CD14-positive monocyte (primary cell): ENCODE measurements at regions not wholly inside any gene's neighbourhood (a gene's known extent, or its start where the extent isn't known, plus 50 kb on each side); places are given as distances from the start of the nearest gene placed in this dataset.

ENCODE experiments used
- DNase-seq, 3 donors: peaks; one replicate each; pipeline ENCODE4 v3.0.0-alpha.2; 2011 to 2022
- H2AFZ ChIP-seq: 2 replicates; pipeline ENCODE4 v1.6.0; 2012; ENCODE audit warnings: mild to moderate bottlenecking, low read depth, low read length, inconsistent platforms; ENCODE audit not compliant: insufficient read depth, poor library complexity, severe bottlenecking
- H3K27ac ChIP-seq, 2 donors: 1 replicate in 1 of 2; 2 replicates in 1 of 2; pipeline ENCODE4 v1.5.1; 2012 to 2013; ENCODE audit warnings: low read length in 2 of 2, control low read depth in 1 of 2, inconsistent platforms in 1 of 2, low read depth in 1 of 2, mild to moderate bottlenecking in 1 of 2
- H3K27me3 ChIP-seq, 2 donors: one replicate each; pipeline versions ENCODE4 v1.6.0 to v1.6.1; 2011 to 2013; ENCODE audit warnings: low read length in 2 of 2; ENCODE audit not compliant: control insufficient read depth in 2 of 2, insufficient read depth in 2 of 2
- H3K36me3 ChIP-seq, 2 donors: replicated peaks in 1 of 2; 1 replicate in 1 of 2; 2 replicates in 1 of 2; pipeline versions ENCODE4 v1.5.1 to v1.6.1; 2012 to 2013; ENCODE audit warnings: low read length in 2 of 2, control low read depth in 1 of 2, inconsistent platforms in 1 of 2, mild to moderate bottlenecking in 1 of 2; ENCODE audit not compliant: insufficient read depth in 2 of 2, control insufficient read depth in 1 of 2
- H3K4me1 ChIP-seq, 2 donors: 1 replicate in 1 of 2; 2 replicates in 1 of 2; pipeline versions ENCODE4 v1.5.1 to v1.6.1; 2012 to 2013; ENCODE audit warnings: low read length in 2 of 2, control low read depth in 1 of 2, inconsistent platforms in 1 of 2, mild to moderate bottlenecking in 1 of 2, moderate library complexity in 1 of 2; ENCODE audit not compliant: insufficient read depth in 2 of 2, control insufficient read depth in 1 of 2
- H3K4me2 ChIP-seq: replicated peaks from 2 replicates; pipeline ENCODE3; 2012; ENCODE audit warnings: low read length, moderate library complexity, mild to moderate bottlenecking; ENCODE audit not compliant: poor library complexity, severe bottlenecking; ENCODE audit errors: extremely low read depth
- H3K4me3 ChIP-seq, 3 experiments: fragments of 200-600 bp in 1 of 3; sonication (generic) in 1 of 3; replicated peaks in 1 of 3; 1 replicate in 2 of 3; 2 replicates in 1 of 3; pipeline ENCODE4 v1.5.1; 2011 to 2013; ENCODE audit warnings: low read length in 3 of 3, mild to moderate bottlenecking in 3 of 3, control low read depth in 2 of 3, low read depth in 2 of 3, inconsistent platforms in 1 of 3, moderate library complexity in 1 of 3
- H3K79me2 ChIP-seq: 2 replicates; pipeline ENCODE4 v1.6.0; 2012; ENCODE audit warnings: mild to moderate bottlenecking, control low read depth, inconsistent platforms, low read length, moderate library complexity; ENCODE audit not compliant: insufficient read depth
- H3K9ac ChIP-seq: 2 replicates; pipeline ENCODE4 v1.6.0; 2017; ENCODE audit warnings: low read length, mild to moderate bottlenecking; ENCODE audit not compliant: insufficient read depth, poor library complexity, severe bottlenecking
- H3K9me3 ChIP-seq, 2 donors: replicated peaks in 1 of 2; 1 replicate in 1 of 2; 2 replicates in 1 of 2; pipeline versions ENCODE4 v1.5.1 to v1.6.1; 2012 to 2013; ENCODE audit warnings: low read length in 2 of 2, control low read depth in 1 of 2; ENCODE audit not compliant: control insufficient read depth in 1 of 2, insufficient read depth in 1 of 2
- H4K20me1 ChIP-seq: 2 replicates; pipeline ENCODE4 v1.6.0; 2012; ENCODE audit warnings: mild to moderate bottlenecking, low read length, control low read depth, moderate library complexity; ENCODE audit not compliant: insufficient read depth
- H3K27ac Mint-ChIP-seq, 7 donors: one replicate each; pipeline ENCODE4 v1.8.0; 2020; ENCODE audit warnings: mild to moderate bottlenecking in 7 of 7, mixed read lengths in 7 of 7, moderate library complexity in 6 of 7, inconsistent platforms in 2 of 7
- H3K27me3 Mint-ChIP-seq, 3 donors: one replicate each; pipeline ENCODE4 v1.8.0; 2021 to 2022; ENCODE audit warnings: low read depth in 3 of 3, mild to moderate bottlenecking in 3 of 3, mixed read lengths in 3 of 3, moderate library complexity in 3 of 3, inconsistent platforms in 1 of 3
- H3K36me3 Mint-ChIP-seq, 2 donors: one replicate each; pipeline ENCODE4 v1.8.0; 2020; ENCODE audit warnings: mixed read lengths in 2 of 2, inconsistent platforms in 1 of 2, mild to moderate bottlenecking in 1 of 2
- H3K4me1 Mint-ChIP-seq: one replicate; pipeline ENCODE4 v1.8.0; 2020; ENCODE audit warnings: mild to moderate bottlenecking, mixed read lengths
- H3K4me3 Mint-ChIP-seq, 2 donors: one replicate each; pipeline ENCODE4 v1.8.0; 2020; ENCODE audit warnings: mild to moderate bottlenecking in 2 of 2, mixed read lengths in 2 of 2, moderate library complexity in 1 of 2
- H3K9me3 Mint-ChIP-seq, 7 donors: one replicate each; pipeline ENCODE4 v1.8.0; 2020 to 2022; ENCODE audit warnings: mixed read lengths in 7 of 7, mild to moderate bottlenecking in 6 of 7, moderate library complexity in 6 of 7, inconsistent platforms in 2 of 7
- WGBS: methylation state at CpG from one replicate; pipeline ENCODE4 v1.1.5; 2013; ENCODE audit warnings: missing lambda C conversion rate; ENCODE audit not compliant: insufficient coverage; 5-methylcytosine and 5-hydroxymethylcytosine counted together
- intact Hi-C, 2 donors: fragments of 100-400 bp; cut with micrococcal nuclease; formaldehyde crosslinking; loops; one replicate each; pipeline versions ENCODE4 v1.15.0 to v1.15.1; 2023
- TF ChIP-seq, protein P1 (sequence below): fragments of 200-600 bp; IDR thresholded peaks from one replicate; pipeline ENCODE4 v1.8.0; 2022; ENCODE audit warnings: antibody characterized with exemption, mild to moderate bottlenecking

DNA sequence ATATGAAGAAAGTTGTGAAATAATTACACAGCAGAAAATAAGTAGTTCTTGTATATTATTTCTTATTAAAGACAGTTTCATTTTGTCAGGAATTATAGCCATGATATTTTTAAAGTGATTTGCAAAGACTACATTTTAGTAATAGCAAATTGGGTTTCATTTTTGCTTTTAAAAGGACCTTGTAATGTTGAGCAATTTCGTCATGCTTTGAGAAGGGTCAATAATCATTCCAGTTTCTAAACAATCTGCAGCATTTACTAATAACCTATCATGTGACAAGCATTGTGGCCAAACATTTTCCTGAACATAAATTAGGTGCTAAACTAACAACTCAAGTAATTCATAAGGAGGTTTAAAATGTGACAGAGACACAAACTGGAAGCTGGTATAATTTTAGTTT lies 214.4 kb upstream of the CBLB start:
- H3K36me3 Mint-ChIP-seq = no peaks in the 10 kb centered on the region
- Histone ChIP-seq H3K27me3 (no peaks in the 10 kb centered on the region), H3K4me3 (no peak overlapping the region), H3K36me3 (no peaks in the 10 kb centered on the region), H2AFZ (no peak overlapping the region), H4K20me1 (no peaks in the 10 kb centered on the region), H3K9me3 (peaks cover 4 to 15% of the 10 kb centered on the region in 2 donors), H3K9ac (no peak overlapping the region), H3K4me2 (no peak overlapping the region), H3K27ac (no peak overlapping the region), H3K4me1 (no peaks in the 10 kb centered on the region), H3K79me2 (no peaks in the 10 kb centered on the region)
- H3K4me1 Mint-ChIP-seq = peaks cover 2% of the 10 kb centered on the region
- peaks cover 0 to 3% (median 1%) of the 10 kb centered on the region in 3 donors for H3K27me3 Mint-ChIP-seq
- DNase-seq = no peak
- intact Hi-C loops = no loop called here
- TF ChIP-seq, protein P1, sequence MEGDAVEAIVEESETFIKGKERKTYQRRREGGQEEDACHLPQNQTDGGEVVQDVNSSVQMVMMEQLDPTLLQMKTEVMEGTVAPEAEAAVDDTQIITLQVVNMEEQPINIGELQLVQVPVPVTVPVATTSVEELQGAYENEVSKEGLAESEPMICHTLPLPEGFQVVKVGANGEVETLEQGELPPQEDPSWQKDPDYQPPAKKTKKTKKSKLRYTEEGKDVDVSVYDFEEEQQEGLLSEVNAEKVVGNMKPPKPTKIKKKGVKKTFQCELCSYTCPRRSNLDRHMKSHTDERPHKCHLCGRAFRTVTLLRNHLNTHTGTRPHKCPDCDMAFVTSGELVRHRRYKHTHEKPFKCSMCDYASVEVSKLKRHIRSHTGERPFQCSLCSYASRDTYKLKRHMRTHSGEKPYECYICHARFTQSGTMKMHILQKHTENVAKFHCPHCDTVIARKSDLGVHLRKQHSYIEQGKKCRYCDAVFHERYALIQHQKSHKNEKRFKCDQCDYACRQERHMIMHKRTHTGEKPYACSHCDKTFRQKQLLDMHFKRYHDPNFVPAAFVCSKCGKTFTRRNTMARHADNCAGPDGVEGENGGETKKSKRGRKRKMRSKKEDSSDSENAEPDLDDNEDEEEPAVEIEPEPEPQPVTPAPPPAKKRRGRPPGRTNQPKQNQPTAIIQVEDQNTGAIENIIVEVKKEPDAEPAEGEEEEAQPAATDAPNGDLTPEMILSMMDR = no peak
- H3K27ac Mint-ChIP-seq = no peak overlapping the region
- H3K9me3 Mint-ChIP-seq = peaks cover 4 to 16% (median 12%) of the 10 kb centered on the region in 7 donors
- no peak overlapping the region for H3K4me3 Mint-ChIP-seq
- no CpG with 5 or more reads among the region's 1 CpG for WGBS

DNA sequence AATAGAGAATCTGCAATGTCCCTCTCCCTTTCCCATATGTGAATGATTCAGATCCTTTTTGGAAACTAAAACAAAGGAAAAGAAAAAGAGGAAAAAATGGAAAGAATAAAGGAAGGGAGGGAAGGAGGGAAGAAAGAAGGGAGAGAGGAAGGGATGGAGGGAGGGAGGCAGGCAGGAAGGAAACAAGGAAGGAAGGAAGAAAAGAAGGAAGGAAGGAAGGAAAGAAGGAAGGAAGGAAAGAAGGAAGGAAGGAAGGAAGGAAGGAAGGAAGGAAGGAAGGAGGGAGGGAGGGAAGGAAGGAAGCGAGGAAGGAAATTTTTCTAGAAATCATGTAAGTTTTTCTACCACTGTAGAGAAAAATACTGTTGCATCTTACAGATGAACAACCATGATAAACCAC lies 215.0 kb upstream of the CBLB start:
- no peaks in the 10 kb centered on the region for H3K4me1 ChIP-seq
- H3K27ac ChIP-seq = no peak overlapping the region
- no peaks in the 10 kb centered on the region for H3K36me3 ChIP-seq
- peaks cover 0 to 4% (median 1%) of the 10 kb centered on the region in 3 donors for H3K27me3 Mint-ChIP-seq
- H4K20me1 ChIP-seq = no peaks in the 10 kb centered on the region
- H3K79me2 ChIP-seq = no peaks in the 10 kb centered on the region
- peaks cover 2% of the 10 kb centered on the region for H3K4me1 Mint-ChIP-seq
- peaks cover 4 to 17% (median 10%) of the 10 kb centered on the region in 7 donors for H3K9me3 Mint-ChIP-seq
- TF ChIP-seq, protein P1 = no peak
- intact Hi-C loops = no loop called here
- no peak overlapping the region for H3K9ac ChIP-seq
- H3K9me3 ChIP-seq = peaks cover 0 to 11% of the 10 kb centered on the region in 2 donors
- WGBS = no CpG with 5 or more reads among the region's 1 CpG
- H3K36me3 Mint-ChIP-seq = no peaks in the 10 kb centered on the region
- no peak for DNase-seq
- peak overlapping the region in 2 of 7 donors; percentile 23 to 50 for H3K27ac Mint-ChIP-seq
- no peak overlapping the region for H2AFZ ChIP-seq
- H3K4me3 Mint-ChIP-seq = no peak overlapping the region
- no peaks in the 10 kb centered on the region for H3K27me3 ChIP-seq
- no peak overlapping the region for H3K4me3 ChIP-seq
- H3K4me2 ChIP-seq = no peak overlapping the region
